Lower leg skin (tissue), 4 donors: ENCODE measurements at regions not wholly inside any gene's neighbourhood (a gene's known extent, or its start where the extent isn't known, plus 50 kb on each side); places are given as distances from the start of the nearest gene placed in this dataset.

Experiments used
- DNase-seq, 2 donors: peaks; one replicate each; pipeline ENCODE4 v3.0.0-alpha.2; 2019; ENCODE audit warnings: low spot score in 2 of 2
- H3K4me3 ChIP-seq: fragments of 200-600 bp; sonication (generic); 2 replicates; pipeline ENCODE4 v1.5.1; 2017; ENCODE audit warnings: mild to moderate bottlenecking, low read depth; ENCODE audit not compliant: poor library complexity, severe bottlenecking
- CTCF ChIP-seq, 3 donors: fragments of 450-650 bp; IDR thresholded peaks; one replicate each; pipeline ENCODE4 v1.5.1; 2016; ENCODE audit warnings: antibody characterized with exemption in 3 of 3, mild to moderate bottlenecking in 3 of 3, moderate library complexity in 2 of 3
- POLR2A ChIP-seq, 2 donors: fragments of 450-650 bp; IDR thresholded peaks; one replicate each; pipeline ENCODE4 v1.6.1; 2016 to 2017; ENCODE audit warnings: antibody characterized with exemption in 2 of 2, mild to moderate bottlenecking in 1 of 2, moderate library complexity in 1 of 2
- WGBS, 2 donors: methylation state at CpG; one replicate each; pipeline ENCODE4 v1.1.5; 2018; 5-methylcytosine and 5-hydroxymethylcytosine counted together
- intact Hi-C: fragments of 100-400 bp; cut with DNase I; formaldehyde crosslinking; loops from one replicate; pipeline ENCODE4 v1.15.0; 2023; ENCODE audit warnings: low total_unique reads

GRCh38 chr5:103829585-103829984 is 267.0 kb upstream of the NUDT12 start:
- no peak for TF ChIP-seq CTCF (IDR thresholded peaks at IDR 0.05)
- TF ChIP-seq POLR2A (IDR thresholded peaks at IDR 0.05), result no peak
- DNase-seq, result no peak
- H3K4me3 ChIP-seq, result no peak overlapping the region
- intact Hi-C loops, result no loop called here
- WGBS, 2 donors, result 67 to 70% methylated on average over 7 of the region's 7 CpGs

GRCh38 chr5:103827976-103828375 is 265.4 kb upstream of the NUDT12 start:
- 78 to 80% methylated on average over 4 of the region's 4 CpGs for WGBS, 2 donors
- no peak for TF ChIP-seq POLR2A (IDR thresholded peaks at IDR 0.05)
- no peak for TF ChIP-seq CTCF (IDR thresholded peaks at IDR 0.05)
- DNase-seq, result no peak
- intact Hi-C loops, result no loop called here
- no peak overlapping the region for H3K4me3 ChIP-seq

GRCh38 chr5:103821361-103821760 is 258.8 kb upstream of the NUDT12 start:
- intact Hi-C loops, result no loop called here
- no peak overlapping the region for H3K4me3 ChIP-seq
- no peak for DNase-seq
- no peak for TF ChIP-seq POLR2A (IDR thresholded peaks at IDR 0.05)
- no peak for TF ChIP-seq CTCF (IDR thresholded peaks at IDR 0.05)
- 89 to 90% methylated on average over 5 of the region's 5 CpGs for WGBS, 2 donors

- TF ChIP-seq CTCF (IDR thresholded peaks at IDR 0.05) (no peak), POLR2A (IDR thresholded peaks at IDR 0.05) (no peak)
- intact Hi-C loops, result no loop called here
- DNase-seq, result no peak
- 26 to 34% methylated on average over 3 of the region's 3 CpGs for WGBS, 2 donors
- H3K4me3 ChIP-seq, result no peak overlapping the region
These were observed 246.0 kb upstream of the NUDT12 start for GRCh38 chr5:103808464-103809106.

- intact Hi-C loops, result no loop called here
- TF ChIP-seq POLR2A (IDR thresholded peaks at IDR 0.05) (no peak), CTCF (IDR thresholded peaks at IDR 0.05) (no peak)
- 51 to 62% methylated on average over 2 of the region's 2 CpGs for WGBS, 2 donors
- H3K4me3 ChIP-seq, result no peak overlapping the region
- DNase-seq, result no peak
These were observed 242.1 kb upstream of the NUDT12 start for GRCh38 chr5:103804711-103805110.

- TF ChIP-seq POLR2A (IDR thresholded peaks at IDR 0.05), result no peak
- TF ChIP-seq CTCF (IDR thresholded peaks at IDR 0.05), result no peak
- intact Hi-C loops, result no loop called here
- WGBS, 2 donors, result 71 to 77% methylated on average over 1 of the region's 1 CpG
- no peak overlapping the region for H3K4me3 ChIP-seq
- DNase-seq, result no peak
These were observed 239.1 kb upstream of the NUDT12 start for GRCh38 chr5:103801681-103802080.
